NCI-H187 (cell line): ENCODE measurements at regions not wholly inside any gene's neighbourhood (a gene's known extent, or its start where the extent isn't known, plus 50 kb on each side); places are given as distances from the start of the nearest gene placed in this dataset.

ENCODE experiments used
- DNase-seq, 2 experiments: peaks; one replicate each; lab custom pipeline; 2025; lab: John Stamatoyannopoulos, UW

DNA sequence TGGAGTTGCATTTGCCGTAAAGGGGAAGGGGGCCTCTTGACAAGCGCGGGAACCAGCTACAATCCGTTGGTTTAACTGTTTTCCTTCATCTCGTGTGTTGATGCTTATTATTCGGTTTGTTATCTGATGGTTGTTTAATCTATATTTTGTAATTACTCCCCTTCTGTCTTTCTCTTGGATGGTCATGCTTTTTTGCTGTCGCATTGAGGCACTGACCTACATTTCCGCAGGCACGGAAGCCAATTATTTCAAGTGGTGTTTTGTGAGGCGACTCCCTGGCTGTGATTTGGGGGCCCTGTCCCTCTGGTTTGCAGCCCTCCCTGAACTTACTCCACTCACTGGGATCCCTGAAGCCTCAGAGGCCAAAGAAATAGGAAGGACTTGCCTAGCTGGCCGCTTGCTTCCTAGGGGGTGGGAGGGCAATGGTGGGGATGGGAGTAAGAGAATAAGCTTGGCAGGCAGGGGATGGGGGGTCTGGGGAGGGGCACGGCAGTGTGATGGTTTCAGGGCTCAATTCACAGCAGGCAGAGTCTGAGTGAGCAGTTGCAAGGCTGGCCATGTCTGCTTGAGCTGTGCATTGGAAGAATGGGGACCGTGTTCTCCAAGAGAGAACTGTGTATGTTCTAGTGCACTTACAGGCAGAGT, 165.8 kb upstream of the B3GAT1 start:
- no peak for DNase-seq

DNA sequence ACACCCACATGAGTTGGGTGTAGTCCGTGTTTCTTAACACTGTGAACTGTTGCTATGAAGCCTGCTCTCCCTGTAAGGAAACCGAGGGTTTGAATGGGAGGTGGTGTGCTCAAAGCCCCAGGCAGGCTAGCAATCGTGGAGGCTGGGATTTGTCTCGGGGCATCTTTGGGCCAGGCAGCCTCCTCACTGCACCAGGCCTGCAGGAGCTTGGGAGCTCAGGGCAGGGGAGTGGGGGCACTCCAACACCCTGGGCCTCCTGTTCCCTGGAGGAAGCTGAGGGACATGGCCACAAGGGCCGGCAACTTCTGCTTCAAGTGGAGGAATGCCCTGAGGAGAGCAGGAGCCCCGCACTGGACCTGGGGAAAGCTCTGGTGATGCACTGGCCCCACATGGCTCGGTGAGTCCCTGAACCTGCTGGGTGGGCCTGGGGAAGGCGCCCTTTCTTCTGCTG, 164.7 kb upstream of the B3GAT1 start:
- DNase-seq = no peak

DNA sequence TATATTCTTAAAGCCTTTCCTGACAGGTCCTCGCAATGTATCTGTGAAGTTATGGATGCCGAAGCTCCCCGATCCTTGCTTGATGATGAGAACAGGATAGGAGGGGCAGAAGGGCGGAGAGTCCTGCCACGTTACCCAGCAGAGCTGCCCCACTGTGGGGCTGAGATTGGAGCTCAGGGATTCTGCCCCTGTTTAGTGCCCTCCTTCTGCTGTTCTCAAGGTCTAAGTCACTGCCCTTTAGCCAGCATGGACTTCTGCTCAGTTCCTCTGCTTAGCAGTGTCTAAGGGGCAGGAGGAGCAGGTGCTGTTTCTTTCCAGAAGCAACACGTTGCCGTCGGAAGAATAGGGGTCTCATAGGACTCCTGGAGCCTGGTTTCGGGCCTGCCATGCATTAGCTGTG, 164.2 kb upstream of the B3GAT1 start:
- no peak for DNase-seq

DNA sequence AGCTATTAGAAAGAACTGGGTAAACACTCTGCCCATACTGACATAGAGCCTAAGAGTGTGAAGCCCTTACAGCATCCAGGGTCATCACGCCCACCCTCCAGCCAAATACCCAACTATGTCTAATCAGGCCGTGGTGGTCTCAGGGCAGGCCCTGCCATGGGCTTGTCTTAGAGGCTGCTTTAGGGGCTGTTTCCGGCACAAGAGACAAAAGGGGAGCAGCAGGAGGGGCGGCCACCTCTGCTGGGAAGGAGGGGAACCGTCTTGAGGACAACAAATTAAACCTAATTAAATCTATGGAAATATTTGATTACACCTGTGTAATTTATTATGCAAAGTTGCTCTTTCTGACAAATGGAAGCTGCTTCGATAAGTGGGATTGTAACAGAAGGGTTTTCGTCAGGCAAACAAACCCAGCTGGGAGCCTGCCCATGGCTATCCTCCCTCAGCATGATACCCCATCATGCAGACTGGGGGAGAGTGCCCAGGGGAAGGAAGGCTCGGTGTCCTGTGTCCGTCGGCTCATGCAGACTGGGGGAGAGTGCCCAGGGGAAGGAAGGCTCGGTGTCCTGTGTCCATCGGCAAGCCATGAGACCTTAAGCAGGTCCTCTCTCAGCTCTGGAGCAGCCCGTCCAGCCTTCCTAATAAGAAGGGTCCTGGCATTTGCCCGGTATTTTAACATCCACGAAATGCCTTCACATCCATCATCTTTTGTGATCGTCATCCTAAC, 163.6 kb upstream of the B3GAT1 start:
- DNase-seq = no peak

DNA sequence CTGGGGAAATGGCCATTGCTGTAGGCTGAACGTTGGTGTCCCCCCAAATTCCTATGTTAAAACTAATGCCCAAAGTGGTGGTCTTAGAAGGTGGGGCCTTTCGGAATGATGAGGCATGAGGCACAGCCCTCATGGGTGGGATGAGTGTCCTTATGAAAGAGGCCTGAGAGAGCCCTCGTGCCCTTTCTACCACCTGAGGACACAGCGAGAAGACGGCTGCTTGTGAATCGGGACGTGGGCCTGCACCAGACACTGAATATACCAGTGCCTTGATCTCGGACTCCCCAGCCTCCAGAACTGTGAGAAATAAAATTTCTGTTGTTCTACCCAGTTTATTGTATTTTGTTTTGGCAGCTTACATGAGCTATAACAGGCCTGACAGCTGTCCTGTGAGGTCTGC, 162.9 kb upstream of the B3GAT1 start:
- DNase-seq = no peak

DNA sequence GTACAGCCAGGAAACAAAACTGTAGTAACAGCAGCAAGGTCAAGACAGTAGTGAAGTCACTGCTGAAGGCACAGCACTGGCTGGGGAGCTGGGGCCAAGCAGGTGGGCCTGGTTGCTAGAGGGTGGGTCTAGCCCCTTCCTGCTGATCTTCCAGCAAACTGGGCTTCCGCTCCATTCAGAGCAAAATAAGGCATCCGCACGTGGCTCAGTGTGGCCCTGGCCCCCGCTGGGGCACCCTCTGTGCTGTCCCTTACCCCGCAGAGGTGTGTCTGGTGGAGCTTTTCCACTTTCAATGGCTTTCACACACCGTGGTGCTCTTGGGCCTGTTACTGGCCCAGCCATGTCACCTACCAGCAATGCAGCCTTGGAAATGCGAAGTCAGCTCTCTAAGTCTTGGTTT, 162.4 kb upstream of the B3GAT1 start:
- DNase-seq = no peak

DNA sequence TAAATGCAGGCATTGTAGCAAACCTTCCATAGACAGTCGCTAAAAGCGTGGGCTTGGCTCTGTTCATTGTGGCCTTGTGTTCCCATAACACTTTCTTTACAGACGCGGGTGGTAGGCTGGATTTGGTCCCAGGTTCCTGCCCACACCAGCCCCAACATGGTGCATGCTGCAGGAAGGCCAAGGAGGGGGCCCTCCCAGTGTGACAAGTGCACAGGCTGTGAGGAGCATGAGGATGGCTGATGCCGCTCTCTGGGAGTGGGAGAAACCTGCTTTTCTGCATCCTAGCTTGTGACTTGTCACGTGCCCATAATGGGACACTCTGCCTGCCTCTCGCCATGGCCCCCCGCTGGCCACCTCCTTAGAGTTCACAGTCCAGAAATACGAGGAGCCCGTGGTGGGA, 161.8 kb upstream of the B3GAT1 start:
- no peak for DNase-seq

DNA sequence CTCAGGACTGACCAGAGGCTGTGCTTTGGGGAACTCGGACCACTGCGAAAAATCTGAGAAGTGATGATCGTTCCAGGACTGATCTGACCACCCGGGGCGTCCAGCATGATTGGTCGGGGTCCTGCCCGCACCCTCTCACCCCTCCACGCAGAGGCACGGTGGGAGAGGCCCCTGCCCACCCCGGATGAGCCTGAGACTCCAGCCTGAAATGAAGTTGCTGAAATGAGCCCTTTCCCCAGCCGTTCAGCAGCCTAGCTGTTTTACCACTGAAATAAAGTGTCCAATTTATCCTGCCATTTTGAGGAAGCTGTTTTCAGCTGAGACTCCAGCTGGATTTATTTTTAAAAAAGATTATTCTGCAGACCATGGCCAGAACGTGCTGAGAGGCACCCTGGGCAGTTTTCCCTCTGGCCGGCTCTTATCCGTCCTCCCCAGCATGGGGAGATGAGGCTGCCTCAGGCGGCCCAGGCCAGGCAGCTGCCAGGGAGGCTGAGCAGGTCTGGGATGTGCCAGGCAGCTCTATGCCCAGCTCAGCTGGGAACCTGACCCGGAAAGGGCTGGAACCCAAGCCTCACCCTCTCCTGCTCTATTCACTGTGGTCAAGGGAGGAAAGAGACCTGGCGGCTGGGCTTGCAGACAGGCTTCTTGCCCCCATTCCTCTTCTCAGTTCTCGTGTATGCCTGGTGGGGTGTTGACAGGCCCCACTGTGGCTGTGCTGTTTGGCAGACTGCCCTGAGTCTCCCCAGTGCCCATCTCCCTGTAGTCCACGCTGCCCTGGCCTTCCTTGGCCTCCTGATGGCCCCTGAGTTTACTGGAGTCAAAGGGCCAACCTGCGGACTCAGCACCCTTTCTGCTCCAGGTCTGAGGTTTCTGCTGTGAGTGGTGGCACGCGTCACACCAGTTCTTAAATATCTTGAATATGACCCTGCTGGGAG, 161.0 kb upstream of the B3GAT1 start:
- no peak for DNase-seq

DNA sequence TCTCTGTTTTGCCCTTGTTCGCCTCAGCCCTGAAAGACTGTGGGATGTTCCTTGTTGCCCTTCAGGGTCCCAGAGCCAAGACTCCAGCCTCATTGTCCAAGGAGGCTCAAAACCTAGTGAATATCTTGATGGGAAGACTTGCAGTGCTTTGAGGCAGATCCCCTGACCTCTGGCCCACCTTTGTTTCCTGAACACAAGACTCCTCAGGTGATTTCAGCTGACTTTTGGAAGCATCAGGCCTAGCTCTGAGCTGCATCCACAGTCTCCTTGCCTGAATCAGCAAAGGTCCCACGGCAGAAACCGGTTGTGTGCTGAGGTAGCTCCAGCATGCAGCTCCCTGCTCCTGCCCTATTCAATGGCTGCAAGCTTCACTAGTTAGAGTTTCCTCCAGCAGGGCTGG, 159.3 kb upstream of the B3GAT1 start:
- DNase-seq = no peak

DNA sequence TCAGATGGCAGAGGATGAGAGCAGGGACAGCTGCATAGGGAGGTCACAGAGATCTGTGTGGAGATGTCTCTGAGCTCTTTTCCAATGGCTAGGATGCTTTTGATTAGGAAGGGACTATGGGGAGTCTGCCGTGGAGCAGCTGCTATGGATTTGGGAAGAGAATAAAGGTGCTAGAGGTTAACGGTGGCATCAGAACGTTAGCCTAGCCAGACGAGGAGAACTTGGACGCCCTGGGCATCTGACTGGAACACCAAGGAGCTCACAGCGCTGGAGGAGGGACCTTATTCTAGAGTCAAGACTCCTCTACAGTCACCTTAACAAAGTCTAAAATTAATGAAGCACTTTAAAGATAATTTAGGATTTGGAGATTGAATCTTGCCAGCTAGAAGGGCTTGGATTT, 157.2 kb upstream of the B3GAT1 start:
- no peak for DNase-seq

DNA sequence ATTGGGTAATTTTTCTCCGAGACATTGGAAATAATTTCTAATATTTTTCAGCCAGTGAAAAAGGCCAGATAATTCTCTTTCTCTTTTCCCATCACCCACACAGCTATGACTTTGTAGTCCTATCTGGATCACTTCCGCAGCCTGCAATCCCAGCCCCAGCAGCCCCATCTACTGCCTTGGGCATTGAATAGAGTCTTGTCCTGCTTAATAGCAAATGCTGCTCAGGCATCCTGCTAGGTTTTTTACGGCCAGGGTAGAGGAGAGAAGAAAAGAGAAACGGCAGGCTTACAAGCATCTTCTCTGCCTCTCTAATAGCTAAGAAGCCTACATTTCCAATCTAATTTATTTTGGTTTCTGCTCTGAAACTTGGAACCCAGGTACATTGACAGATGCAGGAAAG, 154.3 kb upstream of the B3GAT1 start:
- DNase-seq = no peak

DNA sequence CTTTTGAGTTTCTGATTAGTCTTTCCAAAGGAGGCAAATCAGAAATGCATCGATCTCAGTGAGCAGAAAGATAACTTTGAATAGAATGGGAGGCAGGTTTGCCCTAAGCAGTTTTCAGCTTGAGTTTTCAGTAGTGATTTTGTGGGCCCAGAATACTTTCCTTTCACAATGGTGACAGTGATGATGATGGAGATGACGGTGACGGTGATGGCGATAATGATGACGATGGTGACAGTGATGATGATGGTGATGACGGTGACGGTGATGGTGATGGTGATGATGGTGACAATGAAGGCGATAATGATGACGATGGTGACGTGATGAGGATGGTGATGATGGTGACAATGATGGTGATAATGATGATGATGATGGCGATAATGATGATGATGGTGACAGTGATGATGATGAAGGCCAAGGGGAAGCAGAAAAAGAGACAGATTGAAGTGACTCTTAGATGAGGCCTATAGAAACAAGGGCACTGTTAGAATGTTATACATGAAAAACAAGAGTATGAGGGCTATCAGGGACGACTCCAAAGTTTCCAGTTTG, 153.4 kb upstream of the B3GAT1 start:
- DNase-seq = no peak

DNA sequence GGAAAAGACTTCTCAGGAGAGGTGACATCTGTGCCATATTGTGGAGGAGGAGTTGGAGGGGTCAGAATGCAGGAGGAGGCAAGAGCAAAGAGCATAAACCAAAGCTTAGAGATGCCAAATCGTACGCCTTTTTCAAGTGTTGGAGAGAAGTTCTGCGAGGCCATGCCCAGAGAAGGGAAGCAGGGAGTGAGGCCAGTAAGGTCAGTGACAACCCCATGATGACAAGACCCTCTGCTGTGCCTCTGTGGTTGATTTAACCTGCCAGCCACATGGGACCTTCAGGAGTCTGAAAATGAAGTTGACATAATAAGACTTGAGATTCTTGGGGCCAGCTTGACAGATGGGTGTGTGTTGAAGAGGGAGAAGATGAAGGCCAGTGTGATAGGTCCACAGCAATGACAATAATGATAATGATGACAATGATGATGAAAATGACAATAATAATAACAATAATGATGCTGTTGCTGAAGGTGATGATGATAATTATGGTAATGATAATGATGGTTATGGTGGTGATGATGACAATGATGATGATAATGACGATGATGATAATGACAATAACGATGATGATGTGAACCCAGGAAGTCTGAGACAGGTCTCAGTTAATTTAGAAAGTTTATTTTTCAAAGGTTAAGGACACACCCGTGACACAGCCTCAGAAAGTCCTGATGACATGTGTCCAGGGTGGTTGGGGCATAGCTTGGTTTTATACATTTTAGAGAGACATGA, 152.6 kb upstream of the B3GAT1 start:
- DNase-seq = no peak

DNA sequence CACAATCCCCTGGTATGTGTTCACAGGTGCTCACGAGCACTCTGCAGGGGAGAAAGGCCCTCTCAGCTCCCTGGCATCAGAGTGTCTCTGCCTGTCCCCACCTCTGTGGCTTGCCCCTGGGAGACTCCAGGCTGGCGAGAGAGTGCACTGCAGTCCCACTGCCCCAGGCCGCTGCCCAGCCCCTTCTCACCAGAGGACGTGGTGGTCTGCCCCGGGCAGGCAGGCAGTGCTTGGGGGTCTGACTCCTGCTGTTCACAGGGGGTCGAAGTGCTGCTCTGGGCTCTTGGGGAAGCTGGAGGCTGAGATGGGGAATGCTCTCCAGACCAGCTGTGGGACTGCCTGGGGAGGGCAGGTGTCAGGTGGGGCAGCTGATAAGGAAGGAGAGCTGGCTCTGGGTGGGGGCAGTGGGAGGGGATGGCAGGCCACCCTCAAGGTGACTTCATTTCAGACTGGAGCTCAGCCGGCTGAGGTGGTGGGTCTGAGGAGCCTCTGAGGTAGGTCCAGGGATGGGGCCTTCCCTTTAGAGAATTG, 151.0 kb upstream of the B3GAT1 start:
- DNase-seq = no peak

DNA sequence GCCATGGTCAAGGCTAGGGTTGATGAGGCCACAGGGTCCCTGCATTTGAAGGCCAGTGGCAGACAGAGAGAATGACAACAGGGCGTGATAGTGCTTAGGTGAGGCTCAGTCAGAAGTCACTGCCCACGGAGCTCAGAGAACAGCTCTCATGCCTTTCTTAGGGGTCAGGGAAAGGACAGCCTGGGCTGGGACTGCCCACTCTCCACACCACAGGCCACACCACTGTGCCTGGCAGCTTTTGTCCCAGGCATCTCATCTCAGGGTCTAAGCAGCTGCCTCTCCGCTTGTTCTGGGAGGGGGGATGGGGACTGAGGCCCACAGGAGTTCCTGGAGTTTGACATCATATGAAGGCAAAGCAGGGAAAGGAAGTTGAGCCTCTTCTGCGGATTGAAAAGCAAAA, 150.2 kb upstream of the B3GAT1 start:
- no peak for DNase-seq

DNA sequence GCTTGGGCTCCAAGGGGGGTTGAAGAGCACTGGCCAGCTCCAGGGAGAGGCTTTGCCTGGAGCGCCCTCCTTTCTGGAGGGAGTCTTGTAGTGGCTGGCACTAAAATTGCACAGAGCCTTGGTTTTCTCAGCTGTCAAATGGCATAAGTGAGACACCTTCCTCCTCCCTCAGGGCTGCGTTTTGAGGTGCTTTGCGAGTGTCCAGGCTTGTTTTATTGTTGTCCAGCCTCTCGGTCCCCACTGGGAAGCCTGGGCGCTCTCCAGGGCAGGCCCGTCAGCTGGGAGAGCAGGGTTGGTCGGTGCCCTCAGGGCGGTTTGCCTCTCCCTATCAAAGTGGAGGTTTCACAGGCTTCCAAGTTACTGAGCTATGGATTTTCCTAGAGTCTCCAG, 149.3 kb upstream of the B3GAT1 start:
- DNase-seq = no peak

DNA sequence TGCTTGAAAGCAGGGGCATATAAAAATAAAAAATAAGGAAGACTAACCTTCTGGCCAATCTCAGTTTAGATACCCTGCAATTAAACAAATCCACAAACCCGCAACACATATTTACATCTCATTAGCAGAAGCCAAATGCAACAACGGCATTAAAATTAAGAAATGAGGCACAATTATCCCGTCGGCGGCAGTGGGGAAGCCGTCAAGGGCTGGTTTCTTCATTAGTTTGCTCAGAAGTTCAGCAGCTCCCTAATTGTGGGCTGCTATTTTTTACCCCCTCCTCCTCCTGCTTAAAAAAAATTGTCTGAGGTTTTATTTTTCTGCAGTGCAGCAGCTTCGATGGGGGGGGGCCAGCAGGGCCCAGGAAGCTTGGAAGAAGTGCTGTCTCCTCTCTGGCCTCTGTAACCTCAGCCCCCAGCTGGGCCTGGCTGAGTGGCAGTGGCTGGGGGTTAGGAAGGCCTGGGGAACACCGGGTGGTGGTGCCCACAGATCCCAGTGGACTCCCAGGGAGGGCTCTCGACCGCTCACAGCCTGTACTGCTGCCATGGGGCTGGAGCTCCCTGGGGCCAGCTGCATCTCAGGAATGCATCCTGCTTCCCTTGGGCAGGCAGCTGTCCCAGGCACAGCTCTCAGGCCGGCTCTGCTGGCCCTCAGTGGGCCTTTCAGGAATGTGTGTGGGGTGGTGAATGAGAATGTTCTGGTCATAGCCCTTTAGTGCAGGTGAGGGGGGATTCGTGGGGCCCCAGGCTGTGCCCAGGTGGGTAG, 148.7 kb upstream of the B3GAT1 start:
- no peak for DNase-seq

DNA sequence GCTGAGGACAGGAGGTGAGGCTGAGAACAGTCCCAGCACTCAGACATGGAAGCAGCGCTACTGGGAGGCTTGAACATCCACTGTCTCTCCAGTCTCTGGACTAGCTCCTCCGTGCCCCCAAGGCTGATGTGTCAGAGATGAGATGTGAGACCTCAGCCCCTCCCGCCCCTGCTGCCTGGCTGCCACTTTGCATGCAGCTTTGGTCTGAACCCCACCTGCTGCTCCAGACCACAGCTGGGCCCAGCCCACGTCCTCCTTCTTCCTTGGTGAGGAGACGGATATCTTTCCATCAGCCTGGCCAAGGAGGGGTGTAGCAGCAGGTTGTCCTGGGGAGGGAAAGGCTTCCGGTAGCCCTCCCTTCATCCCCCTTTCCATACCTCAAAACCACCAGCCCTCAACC, 148.0 kb upstream of the B3GAT1 start:
- no peak for DNase-seq

DNA sequence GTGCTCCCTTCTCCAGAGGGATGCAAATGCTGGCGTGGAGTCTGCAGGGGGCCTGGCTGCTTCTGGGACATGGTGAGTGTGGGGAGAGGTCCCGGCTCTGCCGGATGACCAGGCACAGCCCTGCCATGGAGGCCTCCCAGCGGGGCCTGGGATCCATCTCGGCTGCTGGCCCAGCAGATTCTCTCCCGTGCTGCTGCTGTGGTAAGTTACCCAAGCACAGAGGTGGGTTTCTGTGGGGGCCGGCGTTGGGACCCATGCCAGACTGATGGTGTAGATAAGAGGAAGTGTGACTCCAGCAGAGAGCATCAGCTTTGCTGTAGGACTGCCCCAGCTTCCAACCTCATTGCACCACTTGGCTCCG, 147.5 kb upstream of the B3GAT1 start:
- no peak for DNase-seq

DNA sequence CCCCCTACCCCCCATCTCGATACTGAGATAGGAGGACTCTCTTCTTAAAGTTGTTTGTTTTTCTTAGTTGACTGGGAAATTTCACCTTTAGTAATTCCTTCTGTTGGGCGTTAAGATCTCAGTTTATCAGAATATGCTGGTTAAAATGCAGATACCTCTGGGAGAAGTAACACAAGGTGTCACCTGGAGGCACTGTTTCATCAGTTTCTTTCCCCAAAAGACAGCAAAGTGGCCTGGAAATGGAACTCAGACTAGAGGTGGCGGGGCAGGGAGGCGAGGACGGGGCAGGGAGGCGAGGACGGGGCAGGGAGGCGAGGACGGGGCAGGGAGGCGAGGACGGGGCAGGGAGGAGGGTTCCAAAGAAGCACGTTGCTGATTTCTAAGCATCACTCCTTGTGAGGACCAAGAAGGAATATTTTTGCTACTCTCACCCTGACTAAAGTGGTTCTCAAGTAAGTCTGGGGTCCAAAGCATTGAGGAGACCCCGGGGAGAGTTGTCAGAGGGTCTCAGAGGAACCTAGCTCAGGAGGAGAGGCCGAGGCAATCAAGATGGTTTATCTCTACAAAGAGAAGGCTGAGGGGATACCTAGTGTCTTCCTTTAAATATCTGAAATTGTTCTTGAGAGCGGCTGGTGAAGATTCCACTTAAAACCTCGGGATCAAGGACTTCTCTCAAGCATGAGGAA, 147.0 kb upstream of the B3GAT1 start:
- DNase-seq = no peak
